GM13976 (cell line): ENCODE measurements at regions not wholly inside any gene's neighbourhood (a gene's known extent, or its start where the extent isn't known, plus 50 kb on each side); places are given as distances from the start of the nearest gene placed in this dataset.

ENCODE experiments used
- DNase-seq: peaks from one replicate; pipeline ENCODE4 v3.0.0; 2012; ENCODE audit warnings: low spot score
- in situ Hi-C: fragments of 300-500 bp; cut with MboI; formaldehyde crosslinking; loops from one replicate; pipeline ENCODE4 v1.12.0; 2022; ENCODE audit warnings: low sequenced_read_pairs, mixed read lengths, inconsistent platforms; ENCODE audit not compliant: unreplicated experiment
- TF ChIP-seq, protein P1 (sequence below): IDR thresholded peaks from 2 replicates; pipeline ENCODE4 v1.5.1; 2012; ENCODE audit warnings: borderline replicate concordance, mild to moderate bottlenecking; ENCODE audit not compliant: insufficient read depth; ENCODE audit errors: extremely low read depth, missing control alignments, control extremely low read depth

GRCh38 chr12:30187426-30187825, 403.7 kb upstream of the TMTC1 start:
- DNase-seq = no peak
- TF ChIP-seq, protein P1, sequence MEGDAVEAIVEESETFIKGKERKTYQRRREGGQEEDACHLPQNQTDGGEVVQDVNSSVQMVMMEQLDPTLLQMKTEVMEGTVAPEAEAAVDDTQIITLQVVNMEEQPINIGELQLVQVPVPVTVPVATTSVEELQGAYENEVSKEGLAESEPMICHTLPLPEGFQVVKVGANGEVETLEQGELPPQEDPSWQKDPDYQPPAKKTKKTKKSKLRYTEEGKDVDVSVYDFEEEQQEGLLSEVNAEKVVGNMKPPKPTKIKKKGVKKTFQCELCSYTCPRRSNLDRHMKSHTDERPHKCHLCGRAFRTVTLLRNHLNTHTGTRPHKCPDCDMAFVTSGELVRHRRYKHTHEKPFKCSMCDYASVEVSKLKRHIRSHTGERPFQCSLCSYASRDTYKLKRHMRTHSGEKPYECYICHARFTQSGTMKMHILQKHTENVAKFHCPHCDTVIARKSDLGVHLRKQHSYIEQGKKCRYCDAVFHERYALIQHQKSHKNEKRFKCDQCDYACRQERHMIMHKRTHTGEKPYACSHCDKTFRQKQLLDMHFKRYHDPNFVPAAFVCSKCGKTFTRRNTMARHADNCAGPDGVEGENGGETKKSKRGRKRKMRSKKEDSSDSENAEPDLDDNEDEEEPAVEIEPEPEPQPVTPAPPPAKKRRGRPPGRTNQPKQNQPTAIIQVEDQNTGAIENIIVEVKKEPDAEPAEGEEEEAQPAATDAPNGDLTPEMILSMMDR = no peak
- in situ Hi-C loops = no loop called here

DNA sequence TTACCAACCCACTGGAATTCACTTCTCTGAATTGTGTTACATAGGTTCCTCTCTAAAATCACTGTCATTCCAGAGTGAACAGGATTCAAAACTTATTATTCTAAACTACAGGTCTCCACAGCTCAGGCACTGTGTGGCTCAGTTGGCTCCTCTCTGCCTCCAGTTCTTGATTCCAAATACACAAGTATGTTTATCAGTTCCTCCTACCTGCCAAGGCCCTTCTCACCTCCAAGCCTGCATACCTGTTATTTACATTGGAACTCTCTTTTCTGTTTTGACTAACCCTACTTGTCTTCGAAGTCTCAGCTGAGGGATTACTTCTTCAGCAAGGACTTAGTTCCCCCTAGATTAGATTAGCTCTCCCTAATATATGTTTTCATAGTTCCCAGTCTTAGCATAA, 397.6 kb upstream of the TMTC1 start:
- DNase-seq = no peak
- TF ChIP-seq, protein P1 = no peak
- in situ Hi-C loops = no loop called here

GRCh38 chr12:30180602-30181001, 396.9 kb upstream of the TMTC1 start:
- no peak for DNase-seq
- in situ Hi-C loops = no loop called here
- TF ChIP-seq, protein P1 = no peak

DNA sequence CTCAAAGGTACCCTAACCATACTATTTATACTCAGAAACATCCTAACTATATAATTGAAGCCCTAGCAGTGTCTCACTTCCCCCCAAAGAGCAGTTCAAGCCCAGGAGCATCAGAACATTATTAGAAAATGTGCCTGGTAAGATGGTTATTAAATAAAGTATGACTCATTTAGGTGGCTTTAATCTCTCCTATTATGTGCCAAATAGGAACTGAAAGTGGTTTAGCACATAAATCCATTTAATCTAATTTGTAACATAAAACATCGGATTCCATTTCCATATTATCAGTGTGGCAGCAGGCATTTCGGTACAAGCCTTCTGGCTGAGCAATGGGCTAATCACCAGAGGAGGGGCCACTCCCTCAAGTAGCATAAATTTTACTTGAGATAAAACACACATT, 395.2 kb upstream of the TMTC1 start:
- TF ChIP-seq, protein P1 = no peak
- no peak for DNase-seq
- in situ Hi-C loops = no loop called here

- in situ Hi-C loops = no loop called here
- DNase-seq = no peak
- TF ChIP-seq, protein P1 = no peak
These were observed 386.3 kb upstream of the TMTC1 start for GRCh38 chr12:30169839-30170591.

GRCh38 chr12:30166006-30166795, 382.5 kb upstream of the TMTC1 start:
- DNase-seq = no peak
- in situ Hi-C loops = no loop called here
- TF ChIP-seq, protein P1 = no peak
